Femur (tissue), 1 donor: ENCODE measurements at regions not wholly inside any gene's neighbourhood (a gene's known extent, or its start where the extent isn't known, plus 50 kb on each side); places are given as distances from the start of the nearest gene placed in this dataset.

Source experiments
- DNase-seq: peaks from one replicate; pipeline ENCODE4 v3.0.0-alpha.2; 2017

GRCh38 chr9:7858166-7858565 lies 58.6 kb upstream of the DMAC1 start:
- DNase-seq = no peak

- DNase-seq = no peak
Observed at GRCh38 chr9:7854763-7855162, 55.2 kb upstream of the DMAC1 start.
